MCF 10A (cell line): ENCODE measurements at regions not wholly inside any gene's neighbourhood (a gene's known extent, or its start where the extent isn't known, plus 50 kb on each side); places are given as distances from the start of the nearest gene placed in this dataset.

ENCODE experiments used
- BruUV-seq: library from RNA; stranded (reverse); fragments of 400-500 nt; replicated peaks from 2 replicates; lab custom pipeline; 2021; lab: Mats Ljungman, UMichigan
- CTCF ChIA-PET: fragments of 300-600 bp; sonication (Branson Sonifier 250); formaldehyde crosslinking; extraction: SDS; loops from one replicate; lab custom pipeline; 2021; ENCODE audit warnings: antibody characterized with exemption, inconsistent platforms; lab: Yijun Ruan, JAX
- POLR2A ChIA-PET: fragments of 300-600, 350-650 bp; sonication (Branson Sonifier 250); formaldehyde crosslinking; extraction: SDS; loops from one replicate; lab custom pipeline; 2020; ENCODE audit warnings: antibody characterized with exemption, inconsistent platforms; lab: Yijun Ruan, JAX
- DNase-seq: peaks from one replicate; pipeline ENCODE4 v3.0.0-alpha.2; 2018; ENCODE audit not compliant: unreplicated experiment
- H3K27ac Mint-ChIP-seq: one replicate; pipeline ENCODE4 v1.8.0; 2022; ENCODE audit warnings: mild to moderate bottlenecking, low read depth, mixed read lengths; ENCODE audit not compliant: unreplicated experiment
- H3K27me3 Mint-ChIP-seq: one replicate; pipeline ENCODE4 v1.8.0; 2022; ENCODE audit warnings: mixed read lengths; ENCODE audit not compliant: insufficient read depth, unreplicated experiment
- H3K36me3 Mint-ChIP-seq: one replicate; pipeline ENCODE4 v1.8.0; 2022; ENCODE audit warnings: mild to moderate bottlenecking, moderate library complexity, mixed read lengths; ENCODE audit not compliant: insufficient read depth, unreplicated experiment
- H3K4me1 Mint-ChIP-seq: one replicate; pipeline ENCODE4 v1.8.0; 2022; ENCODE audit warnings: mixed read lengths; ENCODE audit not compliant: insufficient read depth, unreplicated experiment
- H3K4me3 Mint-ChIP-seq: one replicate; pipeline ENCODE4 v1.8.0; 2022; ENCODE audit warnings: mild to moderate bottlenecking, moderate library complexity, mixed read lengths; ENCODE audit not compliant: unreplicated experiment
- H3K9me3 Mint-ChIP-seq: one replicate; pipeline ENCODE4 v1.8.0; 2022; ENCODE audit warnings: mixed read lengths; ENCODE audit not compliant: unreplicated experiment
- intact Hi-C: fragments of 100-400 bp; cut with micrococcal nuclease; formaldehyde crosslinking; loops from 2 replicates; pipeline ENCODE4 v1.14.1; 2022
- TF ChIP-seq, protein P1 (sequence below): fragments of 200-600 bp; IDR thresholded peaks from one replicate; pipeline ENCODE4 v1.8.0; 2022; ENCODE audit warnings: antibody characterized with exemption, mild to moderate bottlenecking; ENCODE audit not compliant: unreplicated experiment

GRCh38 chr20:11387189-11387754 is 530.4 kb upstream of the BTBD3 start:
- no peaks in the 10 kb centered on the region for H3K36me3 Mint-ChIP-seq
- peaks cover 19% of the 10 kb centered on the region for H3K4me1 Mint-ChIP-seq
- no peaks in the 10 kb centered on the region for H3K27me3 Mint-ChIP-seq
- H3K27ac Mint-ChIP-seq, result peak overlapping the region; percentile 20
- DNase-seq, result peak; percentile 84
- no peak overlapping the region for H3K4me3 Mint-ChIP-seq
- intact Hi-C loops, result loop anchor here (5.0 kb wide), 1 partner anchor 70 kb away; no protein-coding TSS in a partner anchor
- TF ChIP-seq, protein P1, sequence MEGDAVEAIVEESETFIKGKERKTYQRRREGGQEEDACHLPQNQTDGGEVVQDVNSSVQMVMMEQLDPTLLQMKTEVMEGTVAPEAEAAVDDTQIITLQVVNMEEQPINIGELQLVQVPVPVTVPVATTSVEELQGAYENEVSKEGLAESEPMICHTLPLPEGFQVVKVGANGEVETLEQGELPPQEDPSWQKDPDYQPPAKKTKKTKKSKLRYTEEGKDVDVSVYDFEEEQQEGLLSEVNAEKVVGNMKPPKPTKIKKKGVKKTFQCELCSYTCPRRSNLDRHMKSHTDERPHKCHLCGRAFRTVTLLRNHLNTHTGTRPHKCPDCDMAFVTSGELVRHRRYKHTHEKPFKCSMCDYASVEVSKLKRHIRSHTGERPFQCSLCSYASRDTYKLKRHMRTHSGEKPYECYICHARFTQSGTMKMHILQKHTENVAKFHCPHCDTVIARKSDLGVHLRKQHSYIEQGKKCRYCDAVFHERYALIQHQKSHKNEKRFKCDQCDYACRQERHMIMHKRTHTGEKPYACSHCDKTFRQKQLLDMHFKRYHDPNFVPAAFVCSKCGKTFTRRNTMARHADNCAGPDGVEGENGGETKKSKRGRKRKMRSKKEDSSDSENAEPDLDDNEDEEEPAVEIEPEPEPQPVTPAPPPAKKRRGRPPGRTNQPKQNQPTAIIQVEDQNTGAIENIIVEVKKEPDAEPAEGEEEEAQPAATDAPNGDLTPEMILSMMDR, result no peak
- ChIA-PET POLR2A (interaction anchor here (0.7 to 2.0 kb wide), 4 partner anchors 11 to 94 kb away, joined by 3 to 11 read pairs (median 5); no protein-coding TSS in a partner anchor), CTCF (interaction anchor here (0.6 to 1.9 kb wide), 6 partner anchors 41 to 1771 kb away, joined by 3 to 7 read pairs (median 3); no protein-coding TSS in a partner anchor)
- no peaks in the 10 kb centered on the region for H3K9me3 Mint-ChIP-seq
- no TSS peak for BruUV-seq

DNA sequence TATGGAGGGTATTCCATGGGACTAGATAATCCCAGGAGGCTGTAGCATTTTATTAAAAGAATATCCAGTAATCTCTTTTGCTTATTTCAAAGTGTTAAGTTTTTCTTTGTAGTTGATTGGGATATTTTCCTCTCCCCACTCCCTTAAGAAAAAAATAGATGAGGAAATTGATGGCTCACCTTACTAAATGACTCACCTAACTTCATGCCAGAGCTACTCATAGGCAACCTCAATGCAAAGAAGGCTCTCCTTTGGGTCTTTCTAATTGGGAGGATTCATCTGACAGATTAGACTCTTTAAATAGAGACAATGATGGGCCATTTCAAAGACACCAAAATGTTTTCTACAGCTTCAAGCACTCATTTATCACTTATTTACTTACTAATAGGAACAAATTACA is 528.5 kb upstream of the BTBD3 start:
- POLR2A ChIA-PET, result interaction anchor here (0.6 to 0.9 kb wide), 3 partner anchors 140 to 862 kb away, joined by 3 read pairs; no protein-coding TSS in a partner anchor
- Mint-ChIP-seq H3K4me3 (no peak overlapping the region), H3K9me3 (no peaks in the 10 kb centered on the region), H3K27ac (no peak overlapping the region), H3K27me3 (no peaks in the 10 kb centered on the region), H3K36me3 (no peaks in the 10 kb centered on the region), H3K4me1 (peaks cover 20% of the 10 kb centered on the region)
- TF ChIP-seq, protein P1, result no peak
- peak; percentile 77 for DNase-seq
- intact Hi-C loops, result loop anchor here (5.0 kb wide), 1 partner anchor 68 kb away; no protein-coding TSS in a partner anchor
- no TSS peak for BruUV-seq
- CTCF ChIA-PET, result interaction anchor here (0.6 kb wide), 1 partner anchor 16 kb away, joined by 3 read pairs; no protein-coding TSS in a partner anchor

GRCh38 chr20:11391591-11391990 is 526.1 kb upstream of the BTBD3 start:
- Mint-ChIP-seq H3K27ac (no peak overlapping the region), H3K4me1 (peaks cover 28% of the 10 kb centered on the region), H3K27me3 (no peaks in the 10 kb centered on the region), H3K4me3 (no peak overlapping the region), H3K9me3 (no peaks in the 10 kb centered on the region), H3K36me3 (no peaks in the 10 kb centered on the region)
- no peak for DNase-seq
- no TSS peak for BruUV-seq
- POLR2A ChIA-PET, result interaction anchor here (0.6 to 0.7 kb wide), 2 partner anchors 29 to 312 kb away, joined by 4 to 6 read pairs; no protein-coding TSS in a partner anchor
- CTCF ChIA-PET, result interaction anchor here (0.5 to 0.6 kb wide), 2 partner anchors 226 to 1983 kb away, joined by 3 read pairs; no protein-coding TSS in a partner anchor
- intact Hi-C loops, result no loop called here
- TF ChIP-seq, protein P1, result no peak

DNA sequence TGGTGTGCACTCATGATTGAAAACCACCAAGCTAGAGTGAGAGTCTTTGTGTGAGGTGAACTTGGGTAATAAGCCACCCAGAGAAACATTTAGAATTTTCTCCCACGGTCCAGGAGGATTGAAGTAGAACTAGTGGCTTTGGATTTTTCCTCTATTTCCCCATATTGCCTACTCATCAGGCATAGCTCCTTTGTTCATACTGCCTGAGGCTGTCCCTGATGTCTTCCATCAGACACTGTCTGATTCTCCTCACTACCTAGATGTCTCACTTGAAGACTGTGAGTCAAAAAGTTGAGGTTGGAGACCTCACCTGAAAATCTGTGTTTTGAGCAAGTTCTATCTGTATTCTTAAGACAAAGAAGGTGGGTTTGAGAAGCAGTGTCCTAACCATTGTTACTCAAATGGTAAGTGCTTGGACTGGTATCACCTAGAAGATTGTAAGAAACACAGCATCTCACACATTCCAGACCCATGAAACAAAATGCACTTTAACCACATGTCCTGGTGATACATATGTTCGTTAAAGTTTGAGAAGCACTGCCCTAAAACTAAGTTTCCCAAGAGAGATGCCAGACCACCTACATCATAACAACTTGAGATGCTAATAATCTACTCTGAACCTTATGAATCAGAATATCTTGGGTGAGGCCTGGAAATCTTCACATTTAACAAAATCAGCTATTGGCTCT is 523.4 kb upstream of the BTBD3 start:
- Mint-ChIP-seq H3K27ac (no peak overlapping the region), H3K4me3 (no peak overlapping the region), H3K27me3 (no peaks in the 10 kb centered on the region), H3K9me3 (no peaks in the 10 kb centered on the region), H3K36me3 (peaks cover 6% of the 10 kb centered on the region), H3K4me1 (peaks cover 11% of the 10 kb centered on the region)
- intact Hi-C loops, result no loop called here
- peak; percentile 24 for DNase-seq
- TF ChIP-seq, protein P1, result no peak
- ChIA-PET CTCF (interaction anchor here (0.6 kb wide), 1 partner anchor 36 kb away, joined by 3 read pairs; no protein-coding TSS in a partner anchor), POLR2A (no interaction called here)
- no TSS peak for BruUV-seq
